C4-2B (cell line): ENCODE measurements at regions not wholly inside any gene's neighbourhood (a gene's known extent, or its start where the extent isn't known, plus 50 kb on each side); places are given as distances from the start of the nearest gene placed in this dataset.
"Not testable (repeated sequence)": the region's sequence is repeated elsewhere in the genome, so short reads cannot be mapped to it uniquely, and the experiment has no call there.

Source experiments
- H3K27ac ChIP-seq: fragments of 450-650 bp; 2 replicates; pipeline ENCODE4 v1.5.1; 2017
- ZFX ChIP-seq: fragments of 450-650 bp; IDR thresholded peaks from 2 replicates; pipeline ENCODE4 v1.6.1; 2017
- TF ChIP-seq, protein P1 (sequence below): fragments of 450-650 bp; conservative IDR thresholded peaks from 2 replicates; pipeline ENCODE4 v1.5.1; 2017; ENCODE audit warnings: mild to moderate bottlenecking

DNA sequence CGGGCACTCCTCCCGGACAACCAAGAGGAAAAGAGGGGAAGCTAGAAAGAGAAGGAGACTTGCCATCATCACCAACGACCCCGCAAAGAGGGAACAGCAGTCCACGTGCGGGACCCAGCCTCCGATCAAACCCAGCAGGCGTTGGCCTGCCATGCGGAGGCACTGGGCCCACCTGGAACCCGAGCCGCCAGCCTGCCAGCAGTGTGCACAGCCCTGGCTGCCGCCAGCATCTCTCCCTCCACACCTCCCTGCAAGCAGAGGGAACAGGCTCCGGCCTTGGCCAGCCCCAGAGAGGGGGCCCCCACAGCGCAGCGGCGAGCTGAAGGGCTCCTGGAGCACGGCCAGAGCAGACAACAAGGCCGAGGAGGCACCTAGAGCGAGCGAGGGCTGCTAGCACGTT lies 1244.7 kb upstream of the B3GALT2 start:
- TF ChIP-seq ZFX = no peak
- TF ChIP-seq, protein P1, sequence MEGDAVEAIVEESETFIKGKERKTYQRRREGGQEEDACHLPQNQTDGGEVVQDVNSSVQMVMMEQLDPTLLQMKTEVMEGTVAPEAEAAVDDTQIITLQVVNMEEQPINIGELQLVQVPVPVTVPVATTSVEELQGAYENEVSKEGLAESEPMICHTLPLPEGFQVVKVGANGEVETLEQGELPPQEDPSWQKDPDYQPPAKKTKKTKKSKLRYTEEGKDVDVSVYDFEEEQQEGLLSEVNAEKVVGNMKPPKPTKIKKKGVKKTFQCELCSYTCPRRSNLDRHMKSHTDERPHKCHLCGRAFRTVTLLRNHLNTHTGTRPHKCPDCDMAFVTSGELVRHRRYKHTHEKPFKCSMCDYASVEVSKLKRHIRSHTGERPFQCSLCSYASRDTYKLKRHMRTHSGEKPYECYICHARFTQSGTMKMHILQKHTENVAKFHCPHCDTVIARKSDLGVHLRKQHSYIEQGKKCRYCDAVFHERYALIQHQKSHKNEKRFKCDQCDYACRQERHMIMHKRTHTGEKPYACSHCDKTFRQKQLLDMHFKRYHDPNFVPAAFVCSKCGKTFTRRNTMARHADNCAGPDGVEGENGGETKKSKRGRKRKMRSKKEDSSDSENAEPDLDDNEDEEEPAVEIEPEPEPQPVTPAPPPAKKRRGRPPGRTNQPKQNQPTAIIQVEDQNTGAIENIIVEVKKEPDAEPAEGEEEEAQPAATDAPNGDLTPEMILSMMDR = no peak

DNA sequence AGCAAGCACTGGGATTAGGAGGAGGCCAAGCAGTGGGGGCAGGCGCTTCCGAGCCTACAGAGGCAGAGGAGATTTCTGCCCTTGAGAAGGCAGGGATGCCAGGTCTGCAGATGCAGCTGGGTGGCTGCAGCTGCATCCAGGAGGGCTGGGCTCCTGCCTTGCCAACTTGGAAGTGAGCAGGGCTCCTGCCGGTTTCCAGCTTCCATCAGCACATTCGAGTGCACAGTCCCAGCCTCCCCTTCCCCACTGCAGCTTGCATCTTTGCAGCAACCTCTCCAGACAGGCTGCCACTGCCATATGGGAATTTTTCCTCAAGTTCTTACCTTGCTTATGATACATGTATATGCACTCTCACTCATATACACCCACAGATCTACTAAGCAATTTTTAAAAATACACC lies 1234.3 kb upstream of the B3GALT2 start:
- no peak overlapping the region for H3K27ac ChIP-seq
- TF ChIP-seq, protein P1 = no peak
- TF ChIP-seq ZFX = no peak

More for the DNA sequence above, 1244.7 kb upstream of the B3GALT2 start:
- H3K27ac ChIP-seq = no peak overlapping the region

DNA sequence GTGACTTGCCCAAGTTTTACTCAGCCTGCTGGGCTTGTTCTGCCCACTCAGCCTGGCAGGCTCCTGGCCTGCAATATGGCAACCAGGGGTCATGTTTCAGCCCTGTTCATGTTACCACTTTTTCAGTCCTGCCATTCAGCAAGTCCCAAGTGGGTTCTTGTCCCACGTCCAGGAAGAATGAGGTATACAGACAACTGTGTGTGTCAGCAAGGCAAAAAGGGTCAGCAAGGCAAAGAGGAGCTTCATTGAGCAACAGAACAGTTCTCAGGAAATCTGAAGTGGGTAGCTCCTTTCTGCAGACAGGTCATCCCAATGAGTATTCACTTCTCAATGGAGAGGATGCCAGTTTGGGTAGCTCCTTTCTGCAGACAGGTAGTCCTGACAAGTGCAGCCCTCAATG lies 1233.3 kb upstream of the B3GALT2 start:
- no peak for TF ChIP-seq ZFX
- TF ChIP-seq, protein P1 = no peak
- no peak overlapping the region for H3K27ac ChIP-seq

DNA sequence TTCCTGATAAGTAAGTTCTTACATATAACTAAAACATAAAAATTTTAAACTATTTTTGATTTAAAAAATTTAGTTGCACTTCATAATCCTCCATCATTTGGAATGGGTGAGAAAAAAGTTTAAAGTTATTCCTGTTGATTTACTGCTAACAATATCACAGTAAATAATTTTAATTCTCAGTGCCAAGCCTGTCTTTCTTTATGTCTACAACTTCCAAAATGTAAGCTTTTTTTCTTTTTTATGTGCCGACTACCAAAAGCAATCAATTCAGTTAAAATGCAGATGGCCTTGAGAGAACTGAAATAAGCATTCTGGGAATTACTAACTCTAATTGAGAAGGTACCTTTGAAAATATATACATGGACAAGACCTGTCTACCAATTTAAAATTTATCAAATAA lies 1224.3 kb upstream of the B3GALT2 start:
- TF ChIP-seq, protein P1 = no peak
- no peak for TF ChIP-seq ZFX
- H3K27ac ChIP-seq = no peak overlapping the region

DNA sequence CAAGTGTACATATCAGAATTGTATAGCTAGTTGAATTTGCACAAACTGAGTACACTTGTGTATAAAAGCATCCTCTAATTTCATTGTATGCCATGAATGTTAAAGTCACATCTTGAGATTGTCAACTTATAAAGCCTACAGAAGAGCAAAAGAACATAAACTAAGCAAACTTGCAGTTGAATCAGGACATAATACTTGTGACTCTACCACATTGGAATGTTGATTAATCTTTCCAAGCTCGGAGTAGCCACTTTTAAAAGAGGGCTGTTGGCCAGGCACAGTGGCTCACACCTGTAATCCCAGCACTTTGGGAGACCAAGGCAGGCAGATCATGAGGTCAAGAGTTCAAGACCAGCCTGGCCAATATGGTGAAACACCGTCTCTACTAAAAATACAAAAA lies 1220.8 kb upstream of the B3GALT2 start:
- not testable (repeated sequence) for H3K27ac ChIP-seq

DNA sequence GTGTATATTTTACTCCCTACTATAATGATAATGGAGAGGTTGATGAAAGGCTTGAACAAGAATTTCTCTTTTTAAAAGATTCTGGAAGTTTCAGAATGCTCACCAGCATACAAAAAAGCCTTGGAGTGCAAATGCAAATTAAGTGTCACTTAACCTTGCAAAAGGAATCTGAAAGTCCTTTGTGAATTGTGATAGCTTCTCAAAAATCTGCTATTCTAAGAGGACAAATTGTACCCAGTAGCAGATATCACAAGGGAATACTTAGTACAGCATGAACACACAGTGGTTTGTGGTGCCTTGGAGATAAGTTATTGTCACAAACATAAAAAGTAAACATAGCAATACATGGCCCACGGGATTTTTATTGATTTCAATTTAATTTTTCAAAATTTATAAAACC lies 1208.3 kb upstream of the B3GALT2 start:
- no peak overlapping the region for H3K27ac ChIP-seq
- TF ChIP-seq, protein P1 = no peak
- no peak for TF ChIP-seq ZFX

DNA sequence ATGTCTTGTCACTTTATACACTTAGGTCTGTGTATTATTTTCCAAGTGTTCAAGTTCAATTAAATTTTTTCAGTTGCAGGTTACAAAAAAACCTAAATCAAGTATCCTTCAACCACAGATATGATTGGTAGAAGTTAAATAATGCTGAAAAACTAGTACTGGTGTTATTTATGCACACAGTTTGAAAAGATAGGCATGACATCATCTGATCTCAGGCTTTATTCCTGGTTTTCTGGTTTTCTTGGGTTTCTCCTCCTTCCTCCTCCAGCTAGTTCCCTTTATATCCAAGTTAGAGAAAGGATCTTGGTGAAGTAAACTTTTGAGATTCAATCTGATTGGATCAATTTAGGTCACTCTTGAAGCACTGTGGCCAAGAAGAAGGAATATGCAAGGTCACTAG lies 1201.1 kb upstream of the B3GALT2 start:
- no peak for TF ChIP-seq ZFX
- TF ChIP-seq, protein P1 = no peak
- no peak overlapping the region for H3K27ac ChIP-seq

DNA sequence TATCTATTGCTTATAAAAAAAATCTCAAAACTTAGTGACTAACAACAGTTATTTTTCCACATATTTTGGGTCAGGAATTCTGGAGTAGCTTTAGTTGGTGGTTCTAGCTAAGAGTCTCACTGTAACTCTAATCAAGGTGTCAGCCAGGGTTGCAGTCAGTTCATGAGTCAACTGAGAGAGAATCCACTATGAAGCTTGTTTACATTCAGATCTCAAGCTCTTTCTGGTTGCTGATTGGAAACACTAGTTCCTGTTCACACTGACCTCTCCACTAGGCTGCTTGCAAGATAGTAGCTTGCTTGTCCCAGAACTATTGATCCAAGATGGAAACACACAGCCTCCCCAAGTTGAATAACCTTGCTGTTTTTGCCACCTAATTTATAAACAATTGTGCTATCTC lies 1192.1 kb upstream of the B3GALT2 start:
- TF ChIP-seq ZFX = no peak
- TF ChIP-seq, protein P1 = no peak
- no peak overlapping the region for H3K27ac ChIP-seq
